ENCODE measurements at regions not wholly inside any gene's neighbourhood (a gene's known extent, or its start where the extent isn't known, plus 50 kb on each side); places are given as distances from the start of the nearest gene placed in this dataset.
"Not testable (repeated sequence)": the region's sequence is repeated elsewhere in the genome, so short reads cannot be mapped to it uniquely, and the experiment has no call there.

DNA sequence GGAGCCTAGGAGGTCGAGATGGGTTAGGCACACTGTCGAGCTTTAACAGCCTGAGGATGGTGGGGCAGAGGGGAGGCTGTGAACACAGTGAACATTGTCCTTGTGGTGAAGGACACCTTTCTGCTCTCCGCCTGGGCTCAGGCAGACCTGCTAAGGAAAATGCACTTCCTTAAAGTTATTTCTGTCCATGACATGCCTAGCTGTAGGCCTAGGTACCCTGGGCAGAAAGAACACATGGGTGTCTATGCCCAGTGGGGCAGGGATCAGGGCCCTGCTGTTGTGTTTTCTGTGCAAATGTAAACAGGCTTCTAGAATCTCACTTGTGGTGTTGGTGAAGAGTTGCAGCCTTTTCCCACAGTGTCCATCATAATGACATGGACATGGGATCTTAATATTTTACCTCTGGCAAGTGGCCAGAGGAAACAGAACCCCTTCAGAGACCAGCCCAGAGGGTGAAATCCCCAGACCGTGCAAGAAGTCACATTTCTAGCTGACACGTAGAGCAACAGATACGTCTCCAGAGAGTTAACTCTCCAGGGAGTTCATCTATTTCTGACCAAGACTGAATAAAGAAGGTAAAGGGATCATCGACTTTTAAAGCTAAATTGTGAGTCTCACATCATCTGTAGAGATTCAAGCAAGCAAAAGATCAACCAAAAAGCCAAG, 79.2 kb downstream of the C9orf152 start:
- DNase-seq = no peak

DNA sequence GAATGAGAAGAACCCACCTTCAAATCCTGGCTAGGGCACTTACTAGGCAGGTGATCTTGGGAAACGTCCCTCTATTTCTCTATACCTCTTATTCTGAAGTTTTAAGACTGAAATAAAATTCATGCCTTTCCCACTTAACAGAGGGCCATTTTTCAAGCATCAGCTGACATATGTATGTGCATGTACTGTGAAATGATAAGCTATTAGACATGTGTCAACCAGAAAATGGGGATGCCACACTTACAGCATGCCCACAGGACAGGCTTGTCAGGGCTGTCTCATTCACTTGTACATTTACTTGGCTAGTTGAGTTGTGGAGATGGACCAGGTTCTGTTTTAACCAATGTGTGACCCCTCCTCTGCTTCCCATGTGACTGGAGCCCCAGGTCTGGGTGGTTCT, 78.5 kb downstream of the C9orf152 start:
- DNase-seq = no peak

DNA sequence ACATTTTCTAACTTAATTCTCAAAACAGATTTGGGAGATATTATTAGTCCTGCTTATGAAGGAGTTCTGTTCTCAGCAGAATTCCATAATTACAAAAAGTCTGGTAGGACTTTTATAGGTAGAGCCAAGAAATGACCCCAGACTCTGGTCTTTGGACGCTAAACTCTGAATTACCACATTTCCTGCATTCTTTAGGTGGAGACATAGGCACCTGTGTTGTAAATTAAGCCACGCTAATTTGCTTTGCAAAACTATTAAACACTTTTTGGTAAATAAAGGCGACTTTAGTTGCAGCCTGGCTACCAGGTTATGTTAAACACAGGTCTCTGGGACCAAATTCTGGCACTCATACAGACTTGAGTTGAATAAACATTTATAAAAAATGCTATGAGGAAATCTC, 77.7 kb downstream of the C9orf152 start:
- DNase-seq = no peak

DNA sequence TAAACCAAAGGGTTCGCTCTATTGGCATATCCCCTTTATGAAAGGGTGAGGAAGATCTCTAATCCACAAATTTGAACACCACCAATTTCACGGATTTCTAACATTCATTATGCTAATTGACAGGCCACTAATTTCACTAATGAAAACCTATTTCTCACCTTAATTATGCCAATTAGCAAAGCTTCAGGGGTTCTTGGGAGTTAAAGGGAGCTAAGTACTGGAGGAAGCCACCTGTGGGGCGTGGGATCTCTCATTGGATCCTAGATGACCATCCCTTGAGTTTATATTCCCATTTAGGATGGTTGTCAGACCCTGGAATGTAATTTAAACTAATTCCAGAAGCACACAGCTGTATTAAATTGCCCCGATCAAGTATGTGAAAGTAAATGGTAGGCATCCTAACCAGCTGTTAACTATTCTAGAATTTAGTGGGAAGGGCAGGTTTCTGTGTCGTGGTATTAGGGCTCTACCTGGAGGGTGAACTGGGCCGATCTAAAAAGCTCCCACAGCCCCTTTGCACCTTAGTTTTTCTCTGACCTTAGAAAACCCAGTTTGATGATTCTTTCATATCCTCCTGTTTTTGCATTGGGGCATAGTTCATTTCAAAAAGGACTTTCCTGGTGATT, 77.1 kb downstream of the C9orf152 start:
- no peak for DNase-seq

GRCh38 chr9:110131499-110131898, 76.5 kb downstream of the C9orf152 start:
- DNase-seq = no peak

DNA sequence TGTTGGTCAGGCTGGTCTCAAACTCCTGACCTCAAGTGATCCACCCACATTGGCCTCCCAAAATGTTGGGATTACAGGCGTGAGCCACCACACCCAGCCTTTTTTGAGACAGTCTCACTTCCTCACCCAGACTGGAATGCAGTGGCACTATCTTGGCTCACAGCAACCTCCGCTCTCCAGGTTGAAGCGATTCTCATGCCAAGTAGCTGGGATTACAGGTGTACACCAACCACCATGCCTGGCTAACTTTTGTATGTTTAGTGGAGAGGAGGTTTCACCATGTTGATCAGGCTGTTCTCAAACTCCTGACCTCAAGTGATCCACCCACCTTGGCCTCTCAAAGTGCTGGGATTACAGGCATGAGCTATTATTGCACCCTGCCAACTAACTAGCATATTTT, 75.4 kb downstream of the C9orf152 start:
- DNase-seq = not testable (repeated sequence)

- no peak for DNase-seq
Observed at GRCh38 chr9:110133059-110133458, 74.9 kb downstream of the C9orf152 start.

- no peak for DNase-seq
Observed at GRCh38 chr9:110133608-110134210, 74.2 kb downstream of the C9orf152 start.

DNA sequence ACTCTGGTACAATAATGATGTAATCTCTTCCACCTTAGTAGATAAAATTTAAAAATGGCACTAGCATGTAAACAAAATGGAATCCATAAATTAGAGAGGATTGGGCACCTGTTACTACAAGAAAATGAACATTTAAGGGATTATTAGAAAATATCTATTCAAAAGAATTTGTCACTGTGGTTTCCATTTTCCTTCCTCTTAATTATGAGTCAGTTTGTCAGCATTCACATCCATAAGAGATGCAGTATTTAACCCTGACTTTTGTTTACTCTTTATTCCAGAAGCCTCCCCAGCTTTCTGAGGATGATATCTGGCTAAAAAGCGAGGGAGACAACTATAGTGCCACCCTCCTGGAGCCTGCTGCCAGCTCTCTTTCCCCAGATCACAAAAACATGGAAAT, 72.1 kb downstream of the C9orf152 start:
- DNase-seq = no peak

DNA sequence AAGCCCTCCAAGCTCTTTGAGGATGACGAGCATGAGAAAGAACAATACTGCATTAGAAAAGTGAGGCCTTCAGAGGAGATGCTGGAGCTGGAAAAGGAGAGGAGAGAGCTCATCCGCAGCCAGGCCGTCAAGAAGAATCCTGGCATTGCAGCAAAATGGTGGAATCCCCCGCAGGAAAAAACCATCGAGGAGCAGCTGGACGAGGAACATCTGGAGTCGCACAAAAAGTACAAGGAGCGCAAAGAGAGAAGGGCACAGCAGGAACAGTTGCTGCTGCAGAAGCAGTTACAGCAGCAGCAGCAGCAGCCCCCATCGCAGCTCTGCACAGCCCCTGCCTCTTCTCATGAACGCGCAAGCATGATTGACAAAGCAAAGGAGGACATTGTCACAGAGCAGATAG, 71.2 kb downstream of the C9orf152 start:
- no peak for DNase-seq

- DNase-seq = no peak
Observed at GRCh38 chr9:110140276-110140675, 67.7 kb downstream of the C9orf152 start.

GRCh38 chr9:110141227-110141793, 66.6 kb downstream of the C9orf152 start:
- no peak for DNase-seq

GRCh38 chr9:110142253-110142652, 65.7 kb downstream of the C9orf152 start:
- DNase-seq = no peak

- DNase-seq = no peak
Observed at GRCh38 chr9:110142868-110143481, 65.0 kb downstream of the C9orf152 start.

GRCh38 chr9:110143485-110143884, 64.5 kb downstream of the C9orf152 start:
- DNase-seq = no peak

DNA sequence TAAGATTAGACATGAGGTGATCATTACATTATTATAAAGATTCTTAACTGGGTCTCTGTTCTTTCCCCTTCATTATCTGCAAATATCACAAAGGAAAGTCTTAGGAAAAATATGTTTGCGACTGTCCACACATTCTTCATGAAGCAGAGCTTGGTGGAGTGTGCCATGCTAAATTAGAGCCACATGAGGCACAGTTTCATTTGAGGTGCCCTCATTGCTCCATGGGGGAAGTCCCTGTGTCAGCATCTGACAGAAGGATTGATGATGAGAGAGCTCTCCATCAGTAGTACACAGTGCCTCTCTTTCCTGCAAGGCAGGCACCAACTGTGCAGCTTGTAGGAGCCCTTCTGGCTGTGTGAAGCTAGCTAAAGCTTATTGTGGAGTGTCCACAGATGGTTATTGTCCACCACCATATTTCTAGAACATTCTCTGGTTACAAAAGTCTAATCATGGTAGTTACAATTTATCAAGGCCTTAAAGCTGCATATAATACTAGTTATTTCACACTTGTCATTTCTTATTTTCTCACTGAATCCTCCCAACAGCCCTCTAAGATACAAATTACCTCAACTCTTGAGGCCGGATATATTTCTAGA, 63.9 kb downstream of the C9orf152 start:
- DNase-seq = no peak

- no peak for DNase-seq
Observed at GRCh38 chr9:110146373-110146772, 61.6 kb downstream of the C9orf152 start.

GRCh38 chr9:110148384-110148783, 59.6 kb downstream of the C9orf152 start:
- DNase-seq = no peak

GRCh38 chr9:110148891-110149290, 59.1 kb downstream of the C9orf152 start:
- no peak for DNase-seq
